IPS-20b (cell line): ENCODE measurements at regions not wholly inside any gene's neighbourhood (a gene's known extent, or its start where the extent isn't known, plus 50 kb on each side); places are given as distances from the start of the nearest gene placed in this dataset.
"Not testable (repeated sequence)": the region's sequence is repeated elsewhere in the genome, so short reads cannot be mapped to it uniquely, and the experiment has no call there.

Source experiments
- H3K27ac ChIP-seq: one replicate; pipeline ENCODE4 v1.5.1; 2013; ENCODE audit warnings: low read length
- H3K27me3 ChIP-seq: 2 replicates; pipeline ENCODE4 v1.6.1; 2013; ENCODE audit warnings: mild to moderate bottlenecking, low read length, inconsistent platforms; ENCODE audit not compliant: insufficient read depth
- H3K36me3 ChIP-seq: 2 replicates; pipeline ENCODE4 v1.6.1; 2013; ENCODE audit warnings: low read depth, mild to moderate bottlenecking, inconsistent platforms, low read length, moderate library complexity; ENCODE audit not compliant: insufficient read depth
- H3K4me1 ChIP-seq: 2 replicates; pipeline ENCODE4 v1.6.1; 2013; ENCODE audit warnings: mild to moderate bottlenecking, control low read depth, inconsistent platforms, low read length, moderate library complexity; ENCODE audit not compliant: insufficient read depth
- H3K4me3 ChIP-seq: 2 replicates; pipeline ENCODE4 v1.5.1; 2013; ENCODE audit warnings: mild to moderate bottlenecking, low read length, inconsistent platforms
- H3K9ac ChIP-seq: 2 replicates; pipeline ENCODE4 v1.6.1; 2013; ENCODE audit warnings: low read depth, mild to moderate bottlenecking, inconsistent platforms, low read length, moderate library complexity
- H3K9me3 ChIP-seq: 2 replicates; pipeline ENCODE4 v1.6.1; 2013; ENCODE audit warnings: mild to moderate bottlenecking, low read depth, low read length, inconsistent platforms; ENCODE audit not compliant: insufficient read depth

- Histone ChIP-seq H3K4me3 (no peak overlapping the region), H3K27ac (no peak overlapping the region), H3K9me3 (peaks cover 9% of the 10 kb centered on the region), H3K4me1 (no peaks in the 10 kb centered on the region), H3K9ac (no peak overlapping the region), H3K36me3 (no peaks in the 10 kb centered on the region), H3K27me3 (no peaks in the 10 kb centered on the region)
Measured at GRCh38 chr5:138685193-138685745, 68.0 kb upstream of the CTNNA1 start.

DNA sequence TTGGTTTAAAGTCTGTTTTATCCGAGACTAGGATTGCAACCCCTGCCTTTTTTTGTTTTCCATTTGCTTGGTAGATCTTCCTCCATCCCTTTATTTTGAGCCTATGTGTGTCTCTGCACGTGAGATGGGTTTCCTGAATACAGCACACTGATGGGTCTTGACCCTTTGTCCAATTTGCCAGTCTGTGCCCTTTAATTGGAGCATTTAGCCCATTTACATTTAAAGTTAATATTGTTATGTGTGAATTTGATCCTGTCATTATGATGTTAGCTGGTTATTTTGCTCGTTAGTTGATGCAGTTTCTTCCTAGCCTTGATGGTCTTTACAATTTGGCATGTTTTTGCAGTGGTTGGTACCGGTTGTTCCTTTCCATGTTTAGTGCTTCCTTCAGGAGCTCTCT lies 70.8 kb upstream of the CTNNA1 start:
- H3K9me3 ChIP-seq, H3K27ac ChIP-seq, H3K9ac ChIP-seq: not testable (repeated sequence)

DNA sequence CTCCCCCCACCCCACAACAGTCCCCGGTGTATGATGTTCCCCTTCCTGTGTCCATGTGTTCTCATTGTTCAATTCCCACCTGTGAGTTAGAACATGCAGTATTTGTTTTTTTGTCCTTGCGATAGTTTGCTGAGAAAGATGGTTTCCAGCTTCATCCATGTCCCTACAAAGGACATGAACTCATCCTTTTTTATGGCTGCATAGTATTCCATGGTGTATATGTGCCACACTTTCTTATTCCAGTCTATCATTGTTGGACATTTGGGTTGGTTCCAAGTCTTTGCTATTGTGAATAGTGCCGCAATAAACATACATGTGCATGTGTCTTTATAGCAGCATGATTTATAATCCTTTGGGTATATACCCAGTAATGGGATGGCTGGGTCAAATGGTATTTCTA lies 74.4 kb upstream of the CTNNA1 start:
- not testable (repeated sequence) for H3K9me3 ChIP-seq, H3K4me1 ChIP-seq, H3K27ac ChIP-seq, H3K27me3 ChIP-seq, H3K4me3 ChIP-seq, H3K36me3 ChIP-seq, H3K9ac ChIP-seq

More for the DNA sequence above, 70.8 kb upstream of the CTNNA1 start:
- not testable (repeated sequence) for H3K4me3 ChIP-seq, H3K27me3 ChIP-seq, H3K4me1 ChIP-seq, H3K36me3 ChIP-seq

DNA sequence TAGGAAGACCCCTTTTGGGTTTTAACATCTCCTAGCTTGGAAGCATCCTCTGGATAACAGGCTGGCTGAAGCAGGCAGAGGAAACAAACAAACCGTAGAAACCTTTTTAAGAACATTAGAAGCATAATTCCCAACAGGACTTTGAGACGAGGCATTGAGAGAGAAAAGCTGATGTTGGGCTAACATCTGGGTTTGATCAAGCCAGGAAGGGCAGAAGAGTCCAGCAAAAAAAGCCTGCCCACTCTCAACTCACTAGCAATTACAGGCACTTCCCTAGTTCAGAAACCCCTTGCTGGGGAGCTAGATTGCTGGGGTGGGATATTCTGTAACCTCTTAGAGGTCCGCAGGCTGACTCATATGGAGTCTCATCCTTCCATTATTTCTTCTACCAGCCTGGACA lies 75.4 kb upstream of the CTNNA1 start:
- no peak overlapping the region for H3K4me3 ChIP-seq
- H3K4me1 ChIP-seq: no peaks in the 10 kb centered on the region
- H3K9ac ChIP-seq: no peak overlapping the region
- no peaks in the 10 kb centered on the region for H3K27me3 ChIP-seq
- no peaks in the 10 kb centered on the region for H3K9me3 ChIP-seq
- H3K27ac ChIP-seq: no peak overlapping the region
- no peaks in the 10 kb centered on the region for H3K36me3 ChIP-seq

GRCh38 chr5:138676556-138677193 lies 76.5 kb upstream of the CTNNA1 start:
- H3K27me3 ChIP-seq: no peaks in the 10 kb centered on the region
- H3K27ac ChIP-seq: no peak overlapping the region
- no peaks in the 10 kb centered on the region for H3K9me3 ChIP-seq
- no peaks in the 10 kb centered on the region for H3K36me3 ChIP-seq
- H3K4me1 ChIP-seq: no peaks in the 10 kb centered on the region
- H3K4me3 ChIP-seq: no peak overlapping the region
- no peak overlapping the region for H3K9ac ChIP-seq

- Histone ChIP-seq H3K9ac (no peak overlapping the region), H3K4me3 (no peak overlapping the region), H3K27me3 (no peaks in the 10 kb centered on the region), H3K4me1 (no peaks in the 10 kb centered on the region), H3K9me3 (no peaks in the 10 kb centered on the region), H3K36me3 (no peaks in the 10 kb centered on the region), H3K27ac (no peak overlapping the region)
Measured at GRCh38 chr5:138676002-138676401, 77.2 kb upstream of the CTNNA1 start.

DNA sequence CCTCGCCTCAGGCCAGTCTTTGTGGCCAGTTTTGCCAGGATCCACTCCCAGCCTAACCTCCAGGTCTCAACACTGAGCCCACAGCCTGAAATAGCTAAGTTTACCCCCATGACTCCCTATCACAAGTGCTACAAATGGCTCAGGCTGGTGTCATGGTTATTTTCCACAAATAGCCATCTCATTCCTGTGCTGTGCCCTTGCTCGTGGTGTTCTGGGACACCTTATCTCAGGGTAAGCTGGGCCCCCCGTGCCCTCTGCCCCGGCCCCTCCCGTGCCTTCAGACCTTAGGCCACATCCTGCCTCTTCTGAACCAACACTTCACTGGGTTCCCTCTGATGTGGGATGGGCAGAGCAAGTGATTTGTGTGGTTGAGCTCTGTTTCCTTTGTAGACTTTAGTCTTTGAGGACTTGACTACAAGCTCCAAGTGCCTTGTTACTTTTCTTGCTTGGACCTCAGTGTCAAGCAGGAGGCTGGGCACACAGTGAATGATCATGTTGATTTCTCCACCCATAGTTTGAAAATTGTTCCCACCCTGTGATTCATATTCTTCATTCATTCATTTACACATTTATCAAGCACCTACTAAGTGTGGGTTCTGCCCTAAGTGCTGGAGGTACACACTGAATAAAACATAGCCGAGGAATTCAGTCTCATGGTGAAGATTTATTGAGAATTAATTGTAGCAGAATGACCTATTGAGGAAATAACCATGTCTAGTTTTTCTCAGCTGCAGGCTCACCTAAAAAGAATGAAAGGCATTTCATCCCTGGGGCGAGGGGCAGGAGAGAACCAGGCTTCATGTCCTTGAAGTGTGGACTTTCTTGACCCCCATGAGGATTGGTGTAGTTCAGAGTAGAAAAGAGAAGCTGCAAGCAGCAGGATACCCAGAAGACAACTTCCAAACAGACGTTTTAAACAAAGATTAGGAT lies 84.5 kb upstream of the CTNNA1 start:
- Histone ChIP-seq H3K27ac (no peak overlapping the region), H3K9ac (no peak overlapping the region; the same call in 1 of the 2 replicates), H3K4me3 (no peak overlapping the region), H3K4me1 (peaks cover 8% of the 10 kb centered on the region; the same call in 1 of the 2 replicates), H3K9me3 (no peaks in the 10 kb centered on the region), H3K36me3 (no peaks in the 10 kb centered on the region), H3K27me3 (no peaks in the 10 kb centered on the region)

GRCh38 chr5:138667782-138668331 lies 85.4 kb upstream of the CTNNA1 start:
- not testable (repeated sequence) for H3K9ac ChIP-seq, H3K36me3 ChIP-seq, H3K27ac ChIP-seq, H3K4me1 ChIP-seq, H3K27me3 ChIP-seq, H3K9me3 ChIP-seq, H3K4me3 ChIP-seq

DNA sequence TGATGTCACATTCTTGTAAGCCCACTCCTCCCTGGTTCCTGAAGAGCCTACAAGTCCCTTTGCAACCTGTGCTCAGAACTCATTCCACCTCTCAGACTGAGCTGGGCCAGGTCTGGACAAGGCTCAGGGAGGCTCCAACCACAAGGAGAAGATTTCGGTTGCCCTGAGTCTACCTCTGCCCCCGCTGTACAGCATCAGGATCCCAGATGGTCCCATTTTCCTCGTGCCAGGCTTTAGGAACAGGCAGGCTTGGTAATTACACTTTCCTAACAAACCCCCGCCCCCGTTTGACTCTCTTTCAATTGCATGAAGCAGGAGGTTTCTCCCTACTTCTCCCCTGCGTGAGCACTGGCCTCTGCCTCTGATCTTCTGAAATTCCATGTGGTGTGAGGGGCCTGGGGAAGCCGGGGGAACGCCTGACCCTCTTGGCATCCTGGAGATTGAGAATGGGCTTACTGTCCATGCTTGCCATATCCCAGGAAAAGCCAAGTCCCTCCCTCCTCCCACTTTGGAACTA lies 86.9 kb upstream of the CTNNA1 start:
- Histone ChIP-seq H3K27me3 (no peaks in the 10 kb centered on the region), H3K27ac (no peak overlapping the region), H3K4me1 (peaks cover 8% of the 10 kb centered on the region; the same call in 1 of the 2 replicates), H3K36me3 (no peaks in the 10 kb centered on the region), H3K4me3 (no peak overlapping the region), H3K9me3 (no peaks in the 10 kb centered on the region), H3K9ac (no peak overlapping the region)

DNA sequence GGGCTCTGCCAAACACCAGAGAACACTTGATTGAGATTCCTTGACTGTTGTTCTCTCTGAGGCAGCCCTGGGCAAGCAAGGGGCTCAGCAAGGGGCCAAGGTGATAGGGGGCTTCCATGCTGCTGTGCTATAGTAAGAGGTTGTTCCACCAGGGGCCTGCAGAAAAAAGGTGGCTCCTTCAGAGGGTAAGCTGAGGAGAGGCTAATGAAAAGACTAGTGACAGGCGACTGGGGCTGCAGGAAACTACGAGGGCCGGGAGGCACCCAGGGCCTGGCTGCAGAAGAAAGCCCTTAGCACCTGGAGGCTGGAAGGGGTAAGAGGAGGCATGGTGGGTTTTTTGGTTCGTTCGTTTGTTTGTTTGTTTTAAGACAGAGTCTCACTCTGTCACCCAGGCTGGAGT lies 88.0 kb upstream of the CTNNA1 start:
- H3K27ac ChIP-seq: no peak overlapping the region
- H3K4me3 ChIP-seq: no peak overlapping the region
- no peaks in the 10 kb centered on the region for H3K9me3 ChIP-seq
- H3K27me3 ChIP-seq: no peaks in the 10 kb centered on the region
- no peak overlapping the region for H3K9ac ChIP-seq
- peaks cover 8% of the 10 kb centered on the region; the same call in 1 of the 2 replicates for H3K4me1 ChIP-seq
- H3K36me3 ChIP-seq: no peaks in the 10 kb centered on the region

DNA sequence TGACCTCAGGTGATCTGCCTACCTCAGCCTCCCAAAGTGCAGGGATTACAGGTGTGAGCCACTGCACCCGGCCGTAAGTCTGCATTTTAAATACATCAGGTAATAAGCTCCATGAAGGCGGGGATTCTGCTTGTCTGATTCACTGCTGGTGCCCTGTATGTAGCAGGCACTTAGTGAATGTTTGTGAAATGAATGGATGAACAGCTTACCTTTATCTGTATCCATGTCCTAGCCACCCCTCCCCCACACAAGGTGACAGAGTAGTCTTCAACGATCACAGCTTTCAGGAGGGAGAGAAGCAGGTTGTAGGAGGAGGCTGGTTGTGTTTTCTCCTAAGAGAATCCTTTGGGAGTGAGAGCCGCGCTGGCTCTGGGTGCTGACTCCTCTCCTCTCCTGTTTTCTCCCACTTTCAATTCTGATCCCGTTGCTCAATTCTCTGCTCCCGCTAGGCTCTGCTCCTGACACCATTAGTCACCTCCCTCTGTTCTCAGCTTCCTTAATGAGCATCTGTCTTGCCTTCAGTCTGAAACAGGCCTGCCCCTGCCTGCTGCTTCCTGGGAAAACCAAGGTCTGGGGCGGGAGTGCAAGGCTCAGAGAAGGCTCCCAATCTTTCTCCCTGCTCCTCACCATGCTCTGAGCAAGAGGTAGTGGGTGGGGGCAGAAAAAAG lies 88.8 kb upstream of the CTNNA1 start:
- no peaks in the 10 kb centered on the region for H3K9me3 ChIP-seq
- peaks cover 8% of the 10 kb centered on the region; the same call in 1 of the 2 replicates for H3K4me1 ChIP-seq
- H3K9ac ChIP-seq: no peak overlapping the region
- H3K36me3 ChIP-seq: no peaks in the 10 kb centered on the region
- H3K27me3 ChIP-seq: no peaks in the 10 kb centered on the region
- H3K4me3 ChIP-seq: no peak overlapping the region
- H3K27ac ChIP-seq: no peak overlapping the region
